Esophagus muscularis mucosa (tissue), 3 donors: ENCODE measurements at regions not wholly inside any gene's neighbourhood (a gene's known extent, or its start where the extent isn't known, plus 50 kb on each side); places are given as distances from the start of the nearest gene placed in this dataset.

ENCODE experiments used
- CTCF ChIP-seq, 3 experiments: fragments of 200-600 bp in 2 of 3; fragments of 450-650 bp in 1 of 3; sonication (generic) in 2 of 3; IDR thresholded peaks; one replicate each; pipeline ENCODE4 v1.5.1; 2017 to 2019; ENCODE audit warnings: antibody characterized with exemption in 3 of 3, mild to moderate bottlenecking in 2 of 3, moderate library complexity in 1 of 3
- POLR2AphosphoS5 ChIP-seq, 2 donors: sonication (generic); formaldehyde crosslinking; IDR thresholded peaks; one replicate each; pipeline ENCODE4 v1.6.1; 2017; ENCODE audit warnings: antibody characterized with exemption in 2 of 2

GRCh38 chr16:55179852-55180585 lies 144.0 kb upstream of the IRX6 start:
- TF ChIP-seq CTCF (IDR thresholded peaks at IDR 0.05) (no peak), POLR2AphosphoS5 (IDR thresholded peaks at IDR 0.05) (no peak)
